ENCODE measurements at regions not wholly inside any gene's neighbourhood (a gene's known extent, or its start where the extent isn't known, plus 50 kb on each side); places are given as distances from the start of the nearest gene placed in this dataset.
"Not testable (repeated sequence)": the region's sequence is repeated elsewhere in the genome, so short reads cannot be mapped to it uniquely, and the experiment has no call there.

DNA sequence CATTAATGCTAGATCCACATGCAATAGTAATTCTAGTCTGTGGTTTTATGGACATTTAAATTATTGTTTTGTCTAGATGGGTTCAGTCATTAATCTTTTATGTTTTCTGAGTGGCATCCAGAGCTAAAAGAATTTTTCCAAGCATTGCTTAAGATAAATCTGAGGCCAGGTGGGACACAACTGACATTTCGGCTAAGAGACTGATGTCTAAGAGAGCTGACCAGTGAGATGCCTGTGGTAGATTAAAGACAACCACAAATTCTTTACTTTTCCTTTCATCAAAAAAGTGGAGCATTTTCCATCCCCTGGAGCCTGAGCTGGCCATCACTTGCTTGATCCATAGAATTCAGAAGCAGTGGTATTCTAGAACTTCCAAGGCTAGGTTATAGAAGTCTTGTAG, 182.2 kb downstream of the NRP2 start:
- DNase-seq, result no peak

DNA sequence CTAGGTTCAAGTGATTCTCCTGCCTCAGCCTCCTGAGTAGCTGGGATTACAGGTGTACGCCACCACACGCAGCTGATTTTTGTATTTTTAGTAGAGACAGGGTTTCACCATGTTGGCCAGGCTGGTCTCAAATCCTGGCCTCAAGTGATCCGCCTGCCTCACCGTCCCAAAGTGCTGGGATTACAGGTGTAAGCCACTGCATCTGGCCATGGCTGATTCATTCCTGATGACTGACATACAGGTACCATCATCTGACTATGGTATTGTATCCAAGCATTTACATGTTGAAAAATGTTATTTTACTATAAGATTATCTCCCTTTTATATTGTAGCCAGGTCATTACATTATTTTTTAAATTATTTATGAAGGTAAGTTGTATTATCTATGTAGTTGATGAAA, 180.5 kb downstream of the NRP2 start:
- DNase-seq, result not testable (repeated sequence)

DNA sequence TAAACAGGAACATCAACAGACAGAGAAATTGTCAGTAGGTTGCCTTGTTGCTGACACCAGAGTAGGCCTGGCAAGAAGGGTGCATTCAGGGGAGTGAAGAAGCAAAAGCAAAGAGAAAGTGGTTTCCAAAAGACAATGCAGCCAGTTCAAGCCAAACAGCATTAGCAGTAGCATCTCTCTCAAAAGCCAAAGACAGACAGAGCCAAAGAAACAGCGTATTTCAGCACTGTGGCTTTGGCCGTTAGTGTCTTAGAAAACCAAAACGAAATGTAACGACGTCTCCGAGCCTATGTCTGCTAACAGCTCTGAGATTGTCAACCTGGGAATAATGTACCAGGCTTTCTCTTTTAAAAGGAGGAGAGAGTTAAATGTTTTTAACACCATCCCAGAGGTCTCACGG, 178.6 kb downstream of the NRP2 start:
- no peak for DNase-seq

DNA sequence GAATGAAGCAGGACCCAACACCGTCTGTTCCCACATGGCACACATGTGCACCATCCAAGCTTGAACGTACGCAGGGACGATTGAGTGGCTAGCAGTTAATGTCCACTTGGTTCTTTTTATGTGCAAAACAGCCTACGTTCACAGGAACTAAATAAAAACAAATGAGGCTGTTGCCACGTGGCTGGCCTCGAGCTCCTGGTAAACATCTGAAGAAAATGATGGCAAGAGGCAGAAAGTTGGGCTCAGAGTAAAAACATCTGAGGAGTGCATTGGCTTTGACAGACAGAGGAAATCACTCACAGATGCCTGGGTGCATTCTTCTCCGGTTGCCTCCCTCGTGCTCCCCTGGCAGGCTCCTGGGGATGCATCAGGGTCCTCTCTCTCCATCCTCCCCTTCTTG, 177.9 kb downstream of the NRP2 start:
- DNase-seq, result no peak

DNA sequence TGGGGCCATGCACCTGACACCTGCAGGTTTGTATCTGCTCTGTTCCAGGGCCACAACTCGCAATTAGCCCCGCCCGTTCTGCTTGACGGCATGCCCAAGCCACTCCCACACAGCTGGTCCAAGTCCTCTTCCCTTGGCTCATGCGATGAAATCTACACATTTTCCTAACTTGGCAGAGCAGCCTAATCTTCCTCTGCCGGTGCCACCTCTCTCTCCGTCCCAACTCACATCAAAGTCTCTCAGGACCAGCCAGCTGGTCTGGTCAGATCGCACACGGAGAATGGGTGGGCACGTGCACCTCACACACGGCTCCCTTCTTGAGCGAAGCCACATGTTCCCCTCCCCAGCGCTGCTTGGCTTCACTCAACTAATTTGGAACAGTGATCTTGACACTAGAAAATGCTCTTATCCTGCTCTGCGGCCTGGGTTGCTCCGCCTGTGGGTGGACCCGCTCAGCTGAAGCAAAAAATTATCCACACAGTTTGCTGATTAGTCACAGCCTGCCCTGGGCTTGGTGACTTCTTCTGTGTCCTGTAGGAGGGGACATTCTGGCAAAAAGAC, 176.7 kb downstream of the NRP2 start:
- DNase-seq, result peak; percentile 37 to 72

DNA sequence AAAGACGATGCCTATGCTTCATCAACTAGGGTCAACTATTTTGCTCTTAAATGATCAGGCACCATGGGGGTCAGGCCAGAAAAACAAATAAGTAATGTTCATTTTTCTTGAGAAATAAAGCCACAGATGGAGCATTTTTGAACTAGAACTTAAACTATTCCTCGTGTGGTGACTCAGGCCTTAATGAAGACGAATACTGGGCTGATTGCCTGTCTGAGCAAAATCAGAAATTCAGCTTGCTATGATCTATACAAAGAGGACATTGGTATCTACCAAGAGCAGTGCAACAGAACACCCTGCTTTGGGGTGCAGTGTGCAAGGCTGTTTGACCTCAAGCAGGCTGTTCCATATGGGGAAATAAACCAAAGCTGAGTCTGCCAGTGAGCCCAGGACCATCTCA, 176.0 kb downstream of the NRP2 start:
- no peak for DNase-seq

GRCh38 chr2:205857520-205858237, 175.4 kb downstream of the NRP2 start:
- DNase-seq, result peak in 1 of 2 experiments; percentile 35

DNA sequence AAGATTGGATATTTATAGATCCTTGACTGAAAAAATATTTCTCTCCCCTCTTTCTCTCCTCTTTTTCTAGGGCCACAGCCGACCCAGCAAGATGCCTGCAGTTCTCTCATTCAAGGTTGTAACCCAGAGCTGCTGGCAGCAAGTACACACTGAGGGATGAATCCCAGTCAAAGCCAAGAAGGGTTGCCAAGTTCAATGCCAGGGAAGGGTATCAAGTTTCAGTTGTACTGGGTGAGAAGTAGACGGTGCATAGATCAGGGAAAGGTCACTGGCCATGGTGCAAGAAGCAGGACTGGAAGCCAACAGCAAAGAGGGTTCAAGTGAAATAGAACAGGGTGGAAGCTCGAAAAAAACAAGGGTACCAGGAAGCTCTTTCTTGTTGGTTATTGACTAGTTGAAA, 170.2 kb downstream of the NRP2 start:
- no peak for DNase-seq

- no peak for DNase-seq
Observed at GRCh38 chr2:205850611-205851010, 168.3 kb downstream of the NRP2 start.

DNA sequence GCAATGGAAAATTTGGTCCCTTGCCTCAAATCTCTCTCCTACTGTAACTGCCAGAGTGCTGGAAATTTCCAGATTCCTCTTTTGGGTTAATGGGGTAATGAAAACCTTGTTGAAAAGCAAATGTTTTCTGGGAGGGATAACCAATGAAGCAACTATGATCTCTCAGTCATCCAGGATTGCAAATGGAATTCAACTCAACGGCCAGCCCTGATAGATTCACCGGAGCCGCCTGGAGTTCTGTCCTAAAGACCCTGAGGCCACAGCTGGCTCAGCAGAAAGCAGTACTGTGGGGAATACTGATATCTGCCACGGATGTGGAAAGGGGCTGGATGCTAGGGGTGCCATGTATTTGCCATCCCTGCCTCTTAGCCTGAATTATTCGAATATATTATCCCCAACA, 167.8 kb downstream of the NRP2 start:
- no peak for DNase-seq

DNA sequence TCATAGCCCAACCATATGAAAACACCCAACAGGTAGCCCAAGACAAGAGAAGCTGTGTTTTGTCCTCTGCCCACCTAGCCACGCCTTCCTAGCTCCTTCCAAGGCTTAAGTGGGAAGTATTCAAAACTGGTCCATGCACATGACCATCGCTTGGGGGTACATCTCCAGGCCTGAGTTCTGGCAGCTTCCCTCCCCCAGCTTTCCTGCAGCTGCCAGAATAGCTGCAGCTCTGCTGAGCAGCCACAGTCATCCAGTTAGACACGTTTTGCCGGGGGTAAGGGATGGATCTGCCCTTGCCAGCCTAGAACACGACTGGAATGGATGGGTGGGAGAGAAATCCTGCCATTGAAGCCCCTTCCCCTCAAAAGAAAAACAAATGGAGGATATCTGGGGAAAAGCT, 166.8 kb downstream of the NRP2 start:
- no peak for DNase-seq

GRCh38 chr2:205848601-205849000, 166.3 kb downstream of the NRP2 start:
- no peak for DNase-seq

Data from NCI-H524 (cell line).